ENCODE measurements at regions not wholly inside any gene's neighbourhood (a gene's known extent, or its start where the extent isn't known, plus 50 kb on each side); places are given as distances from the start of the nearest gene placed in this dataset.

DNA sequence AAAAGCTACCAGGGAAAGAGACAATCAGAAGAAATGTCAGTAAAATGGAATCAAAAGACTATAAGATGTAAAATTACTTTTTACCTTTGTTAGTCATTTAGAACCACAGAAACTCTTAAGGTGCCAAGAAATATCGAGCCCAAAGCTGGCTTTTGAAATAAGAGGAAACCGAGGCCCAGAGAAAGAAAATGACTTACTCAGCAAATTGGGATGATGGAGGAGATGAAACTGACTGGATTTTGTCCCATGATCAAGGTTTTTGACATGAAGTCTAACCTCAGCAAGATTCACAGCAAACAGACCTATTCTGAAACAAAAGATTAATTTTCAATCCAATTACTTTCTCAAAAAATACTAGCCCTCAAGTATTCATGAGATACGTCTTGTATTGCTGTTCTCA lies 696.2 kb upstream of the WWC1 start:
- no peak overlapping the region for H3K27ac Mint-ChIP-seq
- peaks cover 37% of the 10 kb centered on the region for H3K27me3 Mint-ChIP-seq
- no peaks in the 10 kb centered on the region for H3K4me1 Mint-ChIP-seq (ENCODE audit: low read depth)
- H3K4me3 Mint-ChIP-seq (ENCODE audit: low read depth) = no peak overlapping the region
- no peaks in the 10 kb centered on the region for H3K36me3 Mint-ChIP-seq (ENCODE audit: insufficient read depth)
- TF ChIP-seq, protein P1, sequence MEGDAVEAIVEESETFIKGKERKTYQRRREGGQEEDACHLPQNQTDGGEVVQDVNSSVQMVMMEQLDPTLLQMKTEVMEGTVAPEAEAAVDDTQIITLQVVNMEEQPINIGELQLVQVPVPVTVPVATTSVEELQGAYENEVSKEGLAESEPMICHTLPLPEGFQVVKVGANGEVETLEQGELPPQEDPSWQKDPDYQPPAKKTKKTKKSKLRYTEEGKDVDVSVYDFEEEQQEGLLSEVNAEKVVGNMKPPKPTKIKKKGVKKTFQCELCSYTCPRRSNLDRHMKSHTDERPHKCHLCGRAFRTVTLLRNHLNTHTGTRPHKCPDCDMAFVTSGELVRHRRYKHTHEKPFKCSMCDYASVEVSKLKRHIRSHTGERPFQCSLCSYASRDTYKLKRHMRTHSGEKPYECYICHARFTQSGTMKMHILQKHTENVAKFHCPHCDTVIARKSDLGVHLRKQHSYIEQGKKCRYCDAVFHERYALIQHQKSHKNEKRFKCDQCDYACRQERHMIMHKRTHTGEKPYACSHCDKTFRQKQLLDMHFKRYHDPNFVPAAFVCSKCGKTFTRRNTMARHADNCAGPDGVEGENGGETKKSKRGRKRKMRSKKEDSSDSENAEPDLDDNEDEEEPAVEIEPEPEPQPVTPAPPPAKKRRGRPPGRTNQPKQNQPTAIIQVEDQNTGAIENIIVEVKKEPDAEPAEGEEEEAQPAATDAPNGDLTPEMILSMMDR (IDR thresholded peaks at IDR 0.05; ENCODE audit: unreplicated experiment) = no peak
- no peaks in the 10 kb centered on the region for H3K9me3 Mint-ChIP-seq (ENCODE audit: low read depth)
- DNase-seq (ENCODE audit: low spot score, unreplicated experiment) = no peak

DNA sequence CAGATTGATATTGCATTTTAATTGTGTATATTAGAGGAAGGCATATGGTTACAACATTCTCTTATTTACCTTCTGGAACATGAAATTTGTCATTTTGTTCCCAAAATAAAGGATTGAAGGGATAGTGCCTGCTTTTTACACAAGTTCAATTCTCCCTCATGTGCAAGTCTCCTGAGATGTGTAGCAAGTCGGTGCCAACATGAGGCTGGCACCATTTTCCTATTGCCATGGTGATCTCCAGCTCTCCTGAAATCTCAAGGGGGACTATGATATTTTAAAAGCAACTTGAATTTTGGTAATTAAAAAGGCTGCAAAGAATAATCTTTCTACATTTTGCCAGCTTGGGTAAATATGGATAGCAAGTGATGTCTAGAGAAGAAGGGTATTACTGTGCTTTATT lies 693.3 kb upstream of the WWC1 start:
- no peak for DNase-seq (ENCODE audit: low spot score, unreplicated experiment)
- H3K4me1 Mint-ChIP-seq (ENCODE audit: low read depth) = no peaks in the 10 kb centered on the region
- no peaks in the 10 kb centered on the region for H3K9me3 Mint-ChIP-seq (ENCODE audit: low read depth)
- no peak overlapping the region for H3K27ac Mint-ChIP-seq
- TF ChIP-seq, protein P1 (IDR thresholded peaks at IDR 0.05; ENCODE audit: unreplicated experiment) = no peak
- no peaks in the 10 kb centered on the region for H3K36me3 Mint-ChIP-seq (ENCODE audit: insufficient read depth)
- peaks cover 51% of the 10 kb centered on the region for H3K27me3 Mint-ChIP-seq
- H3K4me3 Mint-ChIP-seq (ENCODE audit: low read depth) = no peak overlapping the region

DNA sequence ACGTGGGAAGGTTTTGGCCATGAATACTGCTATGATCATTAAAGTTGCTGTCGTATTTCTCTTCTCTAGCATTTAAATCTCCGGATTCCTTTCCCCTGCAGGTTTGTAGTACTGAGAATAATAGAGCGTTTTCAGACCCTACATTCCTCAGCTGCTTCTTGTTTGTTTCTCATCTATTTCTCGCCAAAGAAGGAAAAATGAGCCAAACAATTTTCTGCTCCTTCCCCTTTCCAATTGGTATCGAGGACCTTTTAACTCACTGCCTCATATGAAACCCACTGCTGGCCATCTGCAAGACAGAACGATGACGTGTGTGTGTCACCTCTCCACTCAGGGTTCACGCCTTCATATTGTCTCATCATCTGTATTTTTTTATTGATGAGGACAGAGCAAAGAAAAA lies 689.4 kb upstream of the WWC1 start:
- Mint-ChIP-seq H3K36me3 (ENCODE audit: insufficient read depth) (no peaks in the 10 kb centered on the region), H3K27ac (no peak overlapping the region), H3K4me3 (ENCODE audit: low read depth) (no peak overlapping the region), H3K9me3 (ENCODE audit: low read depth) (no peaks in the 10 kb centered on the region), H3K4me1 (ENCODE audit: low read depth) (no peaks in the 10 kb centered on the region), H3K27me3 (peaks cover 30% of the 10 kb centered on the region)
- TF ChIP-seq, protein P1 (IDR thresholded peaks at IDR 0.05; ENCODE audit: unreplicated experiment) = no peak
- no peak for DNase-seq (ENCODE audit: low spot score, unreplicated experiment)

DNA sequence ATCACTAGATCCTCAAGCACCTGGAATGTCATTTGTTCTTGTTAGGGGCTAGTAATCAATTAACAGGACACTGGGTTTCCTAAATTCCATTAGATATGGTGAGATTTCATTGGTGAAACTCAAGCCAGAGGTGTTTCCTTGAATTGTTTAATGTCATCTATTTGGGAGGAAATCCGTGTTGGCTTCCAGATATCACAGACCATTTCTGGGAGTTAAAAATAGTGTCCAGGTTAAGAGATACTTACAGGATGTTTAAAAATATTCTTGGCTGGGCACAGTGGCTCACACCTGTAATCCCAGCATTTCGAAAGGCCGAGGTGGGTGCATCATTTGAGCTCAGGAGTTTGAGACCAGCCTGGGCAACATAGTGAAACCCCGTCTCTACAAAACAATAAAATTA lies 688.3 kb upstream of the WWC1 start:
- Mint-ChIP-seq H3K27ac (no peak overlapping the region), H3K9me3 (ENCODE audit: low read depth) (no peaks in the 10 kb centered on the region), H3K4me3 (ENCODE audit: low read depth) (no peak overlapping the region), H3K27me3 (peaks cover 22% of the 10 kb centered on the region), H3K36me3 (ENCODE audit: insufficient read depth) (no peaks in the 10 kb centered on the region), H3K4me1 (ENCODE audit: low read depth) (no peaks in the 10 kb centered on the region)
- DNase-seq (ENCODE audit: low spot score, unreplicated experiment) = no peak
- TF ChIP-seq, protein P1 (IDR thresholded peaks at IDR 0.05; ENCODE audit: unreplicated experiment) = no peak

DNA sequence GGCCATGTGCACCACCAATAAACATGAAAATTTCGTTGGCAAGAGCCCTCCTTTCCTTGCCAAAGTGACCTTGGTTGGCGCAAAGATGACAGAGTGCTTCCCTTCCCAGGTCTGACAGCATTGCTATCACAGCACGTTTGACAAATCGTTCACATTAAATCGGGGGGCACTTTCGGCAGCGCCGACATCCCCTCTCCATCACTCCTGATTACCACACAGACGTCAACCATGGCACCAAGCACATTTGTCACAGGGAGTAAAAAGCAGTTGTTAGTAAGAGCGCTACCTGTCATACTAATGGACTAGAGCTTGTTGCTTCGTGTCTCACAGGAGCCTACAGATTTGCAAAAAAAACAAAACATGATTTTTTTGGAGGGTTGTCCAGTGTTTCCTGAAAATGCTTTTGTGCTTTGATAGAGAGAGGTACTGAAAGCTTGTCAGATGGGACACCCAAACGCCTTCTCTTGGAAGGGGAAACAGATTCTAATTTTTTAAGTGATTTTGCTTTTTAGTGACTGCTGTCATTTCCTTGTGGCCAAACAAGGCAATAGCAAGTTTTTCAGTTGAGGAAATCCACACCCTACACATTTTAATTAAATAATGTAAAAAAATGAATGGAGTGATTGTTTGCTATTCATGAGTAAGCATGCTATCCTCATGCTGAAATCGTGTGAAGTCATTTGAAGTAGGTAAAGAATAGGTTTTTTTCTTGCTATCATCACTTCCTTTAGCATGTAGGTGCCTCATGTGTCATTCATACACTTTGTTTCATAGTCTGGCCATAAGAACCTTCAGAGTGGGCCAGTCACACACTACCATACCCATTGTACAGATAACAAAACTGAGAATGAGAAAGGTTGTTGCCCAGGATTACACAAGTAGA lies 682.8 kb upstream of the WWC1 start:
- H3K27ac Mint-ChIP-seq = no peak overlapping the region
- H3K4me3 Mint-ChIP-seq (ENCODE audit: low read depth) = no peak overlapping the region
- TF ChIP-seq, protein P1 (IDR thresholded peaks at IDR 0.05; ENCODE audit: unreplicated experiment) = peak; percentile 20
- no peaks in the 10 kb centered on the region for H3K9me3 Mint-ChIP-seq (ENCODE audit: low read depth)
- no peaks in the 10 kb centered on the region for H3K27me3 Mint-ChIP-seq
- H3K36me3 Mint-ChIP-seq (ENCODE audit: insufficient read depth) = no peaks in the 10 kb centered on the region
- no peaks in the 10 kb centered on the region for H3K4me1 Mint-ChIP-seq (ENCODE audit: low read depth)
- no peak for DNase-seq (ENCODE audit: low spot score, unreplicated experiment)
